H1 (cell line): ENCODE measurements at regions not wholly inside any gene's neighbourhood (a gene's known extent, or its start where the extent isn't known, plus 50 kb on each side); places are given as distances from the start of the nearest gene placed in this dataset.

Experiments used
- CTCF ChIA-PET: fragments of 300-600 bp; sonication (Branson Sonifier 250); formaldehyde crosslinking; loops from one replicate; lab custom pipeline; 2021; ENCODE audit not compliant: partially characterized antibody; lab: Charles Lee
- POLR2A ChIA-PET: fragments of 300-600 bp; sonication (Branson Sonifier 250); formaldehyde crosslinking; loops from one replicate; lab custom pipeline; 2021; ENCODE audit warnings: inconsistent platforms; ENCODE audit not compliant: partially characterized antibody; lab: Charles Lee
- DNase-seq, 2 experiments: peaks; one replicate each; pipeline versions ENCODE4 v3.0.0 to v3.0.0-alpha.2; 2010 to 2022; ENCODE audit warnings: low spot score in 2 of 2, low read depth in 1 of 2, mixed read lengths in 1 of 2
- FAIRE-seq: peaks from 2 replicates; lab custom pipeline; 2011; peaks lifted over from hg19 to GRCh38; lab: Jason Lieb, UNC
- H2AFZ ChIP-seq: 2 replicates; pipeline ENCODE4 v1.8.1; 2012; ENCODE audit warnings: low read length, inconsistent platforms
- H2AK5ac ChIP-seq: 2 replicates; pipeline ENCODE4 v1.6.1; 2013; ENCODE audit warnings: low read depth, low read length
- H2BK120ac ChIP-seq: replicated peaks from 2 replicates; pipeline ENCODE3; 2013; ENCODE audit warnings: low read depth, low read length, inconsistent platforms
- H2BK12ac ChIP-seq: 2 replicates; pipeline ENCODE4 v1.6.1; 2013; ENCODE audit warnings: low read depth, low read length
- H2BK15ac ChIP-seq: 2 replicates; pipeline ENCODE4 v1.6.1; 2013; ENCODE audit warnings: low read length
- H2BK20ac ChIP-seq: 2 replicates; pipeline ENCODE4 v1.6.1; 2013; ENCODE audit warnings: low read length
- H2BK5ac ChIP-seq: 2 replicates; pipeline ENCODE4 v1.6.1; 2013; ENCODE audit warnings: low read depth, low read length
- H3K14ac ChIP-seq: 2 replicates; pipeline ENCODE4 v1.6.1; 2013; ENCODE audit warnings: inconsistent platforms; ENCODE audit not compliant: insufficient read length
- H3K18ac ChIP-seq: 2 replicates; pipeline ENCODE4 v1.6.1; 2013; ENCODE audit warnings: low read length; ENCODE audit errors: extremely low read depth
- H3K23ac ChIP-seq: 2 replicates; pipeline ENCODE4 v1.6.1; 2013; ENCODE audit warnings: inconsistent platforms; ENCODE audit not compliant: insufficient read length
- H3K23me2 ChIP-seq: 2 replicates; pipeline ENCODE4 v1.6.1; 2013; ENCODE audit warnings: low read depth, low read length
- H3K27ac ChIP-seq: 2 replicates; pipeline ENCODE4 v1.6.1; 2011; ENCODE audit warnings: low read depth, low read length, inconsistent platforms
- H3K27me3 ChIP-seq, 4 experiments: replicated peaks in 1 of 4; 1 replicate in 1 of 4; 2 replicates in 3 of 4; pipeline versions ENCODE4 v1.6.1 to v1.8.1; 2011 to 2013; ENCODE audit warnings: low read length in 3 of 4, mild to moderate bottlenecking in 3 of 4, inconsistent platforms in 2 of 4, mixed read lengths in 2 of 4, moderate library complexity in 1 of 4; ENCODE audit not compliant: control insufficient read depth in 3 of 4, insufficient read depth in 3 of 4; ENCODE audit errors: extremely low read depth in 1 of 4
- H3K36me3 ChIP-seq, 4 experiments: 2 replicates each; pipeline versions ENCODE4 v1.6.1 to v1.8.1; 2011 to 2013; ENCODE audit warnings: mild to moderate bottlenecking in 4 of 4, low read length in 3 of 4, moderate library complexity in 2 of 4, control low read depth in 1 of 4, inconsistent platforms in 1 of 4; ENCODE audit not compliant: insufficient read depth in 4 of 4, control insufficient read depth in 2 of 4
- H3K4ac ChIP-seq: replicated peaks from 2 replicates; pipeline ENCODE3; 2013; ENCODE audit warnings: low read length, low read depth, mixed read lengths, inconsistent platforms; ENCODE audit not compliant: insufficient read length
- H3K4me1 ChIP-seq, 4 experiments: replicated peaks in 1 of 4; 1 replicate in 1 of 4; 2 replicates in 3 of 4; pipeline versions ENCODE4 v1.6.1 to v1.8.1; 2011 to 2013; ENCODE audit warnings: low read length in 3 of 4, inconsistent platforms in 2 of 4, mixed read lengths in 1 of 4; ENCODE audit not compliant: insufficient read depth in 4 of 4, control insufficient read depth in 3 of 4
- H3K4me2 ChIP-seq, 2 experiments: 2 replicates each; pipeline versions ENCODE4 v1.6.1 to v1.8.1; 2011 to 2013; ENCODE audit warnings: low read depth in 2 of 2, low read length in 2 of 2, control low read depth in 1 of 2, inconsistent platforms in 1 of 2, mild to moderate bottlenecking in 1 of 2; ENCODE audit not compliant: insufficient read depth in 1 of 2
- H3K4me3 ChIP-seq, 4 experiments: fragments of 200-600, 300-600 bp in 1 of 4; sonication (generic), shearing (Covaris generic), sonication (Bioruptor Twin) in 1 of 4; 2 replicates each; pipeline versions ENCODE4 v1.5.1 to v1.8.1; 2011 to 2016; ENCODE audit warnings: low read length in 4 of 4, low read depth in 3 of 4, control low read depth in 2 of 4, inconsistent platforms in 2 of 4, mild to moderate bottlenecking in 2 of 4, mixed read lengths in 1 of 4, moderate library complexity in 1 of 4; ENCODE audit not compliant: insufficient read depth in 2 of 4; ENCODE audit errors: extremely low read depth in 1 of 4
- H3K56ac ChIP-seq: replicated peaks from 2 replicates; pipeline ENCODE3; 2013; ENCODE audit warnings: low read depth, mild to moderate bottlenecking, mixed read lengths, low read length, inconsistent platforms; ENCODE audit not compliant: insufficient read length
- H3K79me1 ChIP-seq: 2 replicates; pipeline ENCODE4 v1.6.1; 2013; ENCODE audit warnings: low read depth, low read length, control low read depth
- H3K79me2 ChIP-seq, 2 experiments: 2 replicates each; pipeline versions ENCODE4 v1.6.1 to v1.8.1; 2012 to 2013; ENCODE audit warnings: low read length in 2 of 2, mild to moderate bottlenecking in 2 of 2, inconsistent platforms in 1 of 2; ENCODE audit not compliant: insufficient read depth in 2 of 2, control insufficient read depth in 1 of 2
- H3K9ac ChIP-seq, 4 experiments: replicated peaks in 1 of 4; 1 replicate in 1 of 4; 2 replicates in 3 of 4; pipeline versions ENCODE4 v1.6.1 to v1.8.1; 2011 to 2013; ENCODE audit warnings: low read depth in 3 of 4, low read length in 3 of 4, control low read depth in 2 of 4, mild to moderate bottlenecking in 2 of 4, moderate library complexity in 2 of 4, inconsistent platforms in 1 of 4; ENCODE audit errors: extremely low read depth in 1 of 4
- H3K9me3 ChIP-seq, 2 experiments: 2 replicates each; pipeline versions ENCODE4 v1.6.1 to v1.8.1; 2012 to 2013; ENCODE audit warnings: mild to moderate bottlenecking in 2 of 2, moderate library complexity in 2 of 2, control low read depth in 1 of 2, inconsistent platforms in 1 of 2, low read depth in 1 of 2, low read length in 1 of 2, mixed read lengths in 1 of 2; ENCODE audit not compliant: insufficient read depth in 2 of 2
- H4K20me1 ChIP-seq, 2 experiments: replicated peaks in 1 of 2; 2 replicates each; pipeline versions ENCODE3 to v1.8.1; 2011 to 2013; ENCODE audit warnings: inconsistent platforms in 2 of 2, low read length in 2 of 2, mild to moderate bottlenecking in 1 of 2; ENCODE audit not compliant: insufficient read depth in 2 of 2, control insufficient read depth in 1 of 2
- H4K5ac ChIP-seq: 2 replicates; pipeline ENCODE4 v1.6.1; 2013; ENCODE audit warnings: low read length, low read depth, mixed read lengths, inconsistent platforms; ENCODE audit not compliant: insufficient read length
- H4K8ac ChIP-seq: 2 replicates; pipeline ENCODE4 v1.8.0; 2013; ENCODE audit warnings: mild to moderate bottlenecking, moderate library complexity, low read length, inconsistent platforms; ENCODE audit not compliant: insufficient read depth; ENCODE audit errors: extremely low read depth
- H4K91ac ChIP-seq: replicated peaks from 2 replicates; pipeline ENCODE3; 2013; ENCODE audit warnings: low read length, mixed read lengths, inconsistent platforms; ENCODE audit not compliant: insufficient read length
- BRCA1 ChIP-seq: IDR thresholded peaks from 2 replicates; pipeline ENCODE4 v1.6.1; 2012; ENCODE audit warnings: low read depth, low read length, improper control_type of control experiment
- CHD1 ChIP-seq: IDR thresholded peaks from 2 replicates; pipeline ENCODE4 v1.6.1; 2012; ENCODE audit warnings: low read depth, low read length, improper control_type of control experiment
- SP2 ChIP-seq: IDR thresholded peaks from 2 replicates; pipeline ENCODE4 v1.6.1; 2012; ENCODE audit warnings: mild to moderate bottlenecking, low read length, inconsistent platforms
- SP4 ChIP-seq: IDR thresholded peaks from 2 replicates; pipeline ENCODE4 v1.6.1; 2012; ENCODE audit warnings: low read length, inconsistent platforms
- TEAD4 ChIP-seq: IDR thresholded peaks from 2 replicates; pipeline ENCODE4 v1.6.1; 2012; ENCODE audit warnings: low read depth, low read length, inconsistent platforms, mixed read lengths
- WGBS, 2 experiments: shearing (Covaris generic) in 1 of 2; methylation state at CpG; one replicate each; pipeline versions ENCODE4 v1.1.6 to v1.1.7; 2013 to 2015; ENCODE audit warnings: low lambda C conversion rate in 2 of 2, mixed read lengths in 2 of 2, inconsistent platforms in 1 of 2, low coverage in 1 of 2, missing lambda C conversion rate in 1 of 2; ENCODE audit not compliant: insufficient replicate concordance in 2 of 2, insufficient coverage in 1 of 2, insufficient read length in 1 of 2; ENCODE audit errors: extremely low coverage in 1 of 2, missing lambda C conversion rate in 1 of 2; 5-methylcytosine and 5-hydroxymethylcytosine counted together
- TF ChIP-seq, protein P1 (sequence below): IDR thresholded peaks from 2 replicates; pipeline ENCODE4 v1.6.1; 2012; ENCODE audit warnings: low read length, inconsistent platforms
- TF ChIP-seq, protein P2 (sequence below), 3 experiments: IDR thresholded peaks; 1 replicate in 2 of 3; 2 replicates in 1 of 3; pipeline versions ENCODE4 v1.5.1 to v1.6.1; 2011; ENCODE audit warnings: low read length in 3 of 3, mild to moderate bottlenecking in 3 of 3, inconsistent platforms in 2 of 3, low read depth in 1 of 3, moderate library complexity in 1 of 3; ENCODE audit not compliant: insufficient read depth in 1 of 3; ENCODE audit errors: control extremely low read depth in 1 of 3

DNA sequence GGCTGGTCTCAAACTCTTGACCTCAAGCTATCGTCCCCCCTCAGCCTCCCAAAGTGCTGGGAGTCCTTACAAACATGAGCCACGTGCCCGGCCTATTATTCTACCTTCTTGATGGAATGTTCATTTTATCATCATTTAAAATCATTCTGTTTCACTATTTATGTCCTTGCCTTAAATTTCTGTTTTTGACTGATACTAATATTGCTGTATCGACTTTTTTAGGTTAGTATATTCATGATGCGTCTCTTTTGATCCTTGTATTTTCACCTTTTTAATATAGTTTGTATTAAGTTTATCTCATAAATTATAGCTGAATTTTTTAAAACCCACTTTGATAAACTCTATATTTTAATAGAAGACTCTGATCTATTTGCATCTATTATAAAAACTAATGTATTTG is 98.4 kb upstream of the STXBP5 start:
- no peak overlapping the region for H2BK120ac ChIP-seq
- no peaks in the 10 kb centered on the region for H3K9me3 ChIP-seq
- H4K5ac ChIP-seq, result no peak overlapping the region
- H2BK15ac ChIP-seq, result no peak overlapping the region
- H3K4me2 ChIP-seq, result no peak overlapping the region
- no peak overlapping the region for H4K8ac ChIP-seq
- H3K4me1 ChIP-seq, result no peaks in the 10 kb centered on the region
- TF ChIP-seq, protein P1, sequence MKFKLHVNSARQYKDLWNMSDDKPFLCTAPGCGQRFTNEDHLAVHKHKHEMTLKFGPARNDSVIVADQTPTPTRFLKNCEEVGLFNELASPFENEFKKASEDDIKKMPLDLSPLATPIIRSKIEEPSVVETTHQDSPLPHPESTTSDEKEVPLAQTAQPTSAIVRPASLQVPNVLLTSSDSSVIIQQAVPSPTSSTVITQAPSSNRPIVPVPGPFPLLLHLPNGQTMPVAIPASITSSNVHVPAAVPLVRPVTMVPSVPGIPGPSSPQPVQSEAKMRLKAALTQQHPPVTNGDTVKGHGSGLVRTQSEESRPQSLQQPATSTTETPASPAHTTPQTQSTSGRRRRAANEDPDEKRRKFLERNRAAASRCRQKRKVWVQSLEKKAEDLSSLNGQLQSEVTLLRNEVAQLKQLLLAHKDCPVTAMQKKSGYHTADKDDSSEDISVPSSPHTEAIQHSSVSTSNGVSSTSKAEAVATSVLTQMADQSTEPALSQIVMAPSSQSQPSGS, result no peak
- TF ChIP-seq, protein P2, sequence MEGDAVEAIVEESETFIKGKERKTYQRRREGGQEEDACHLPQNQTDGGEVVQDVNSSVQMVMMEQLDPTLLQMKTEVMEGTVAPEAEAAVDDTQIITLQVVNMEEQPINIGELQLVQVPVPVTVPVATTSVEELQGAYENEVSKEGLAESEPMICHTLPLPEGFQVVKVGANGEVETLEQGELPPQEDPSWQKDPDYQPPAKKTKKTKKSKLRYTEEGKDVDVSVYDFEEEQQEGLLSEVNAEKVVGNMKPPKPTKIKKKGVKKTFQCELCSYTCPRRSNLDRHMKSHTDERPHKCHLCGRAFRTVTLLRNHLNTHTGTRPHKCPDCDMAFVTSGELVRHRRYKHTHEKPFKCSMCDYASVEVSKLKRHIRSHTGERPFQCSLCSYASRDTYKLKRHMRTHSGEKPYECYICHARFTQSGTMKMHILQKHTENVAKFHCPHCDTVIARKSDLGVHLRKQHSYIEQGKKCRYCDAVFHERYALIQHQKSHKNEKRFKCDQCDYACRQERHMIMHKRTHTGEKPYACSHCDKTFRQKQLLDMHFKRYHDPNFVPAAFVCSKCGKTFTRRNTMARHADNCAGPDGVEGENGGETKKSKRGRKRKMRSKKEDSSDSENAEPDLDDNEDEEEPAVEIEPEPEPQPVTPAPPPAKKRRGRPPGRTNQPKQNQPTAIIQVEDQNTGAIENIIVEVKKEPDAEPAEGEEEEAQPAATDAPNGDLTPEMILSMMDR (IDR thresholded peaks at IDR 0.05; ENCODE audit: control extremely low read depth in 1 of 3, insufficient read depth in 1 of 3, low read depth in 1 of 3, low read length in 3 of 3), result no peak
- TF ChIP-seq SP4, result no peak
- no peak for TF ChIP-seq TEAD4
- TF ChIP-seq SP2, result no peak
- no peak for TF ChIP-seq CHD1
- no peak for TF ChIP-seq BRCA1
- TF ChIP-seq, all 59 proteins: peak for 0
- no peak overlapping the region for H2AFZ ChIP-seq
- H3K4ac ChIP-seq, result no peak overlapping the region
- no peak overlapping the region for H2BK20ac ChIP-seq
- no peak overlapping the region for H3K56ac ChIP-seq
- H3K36me3 ChIP-seq, result no peaks in the 10 kb centered on the region
- no peak for DNase-seq
- H3K18ac ChIP-seq, result no peak overlapping the region
- no peak overlapping the region for H3K14ac ChIP-seq
- H3K27ac ChIP-seq, result no peak overlapping the region
- no peak overlapping the region for H2BK12ac ChIP-seq
- 94% methylated on average over 5 of the region's 5 CpGs; no CpG with 5 or more reads in 1 of the 2 experiments for WGBS, 2 experiments
- H3K23ac ChIP-seq, result no peak overlapping the region
- no peaks in the 10 kb centered on the region for H3K79me1 ChIP-seq
- H4K20me1 ChIP-seq, result no peaks in the 10 kb centered on the region
- no peak overlapping the region for H3K9ac ChIP-seq
- no peak overlapping the region for H4K91ac ChIP-seq
- H3K4me3 ChIP-seq, result no peak overlapping the region
- POLR2A ChIA-PET, result no interaction called here
- H2AK5ac ChIP-seq, result no peak overlapping the region
- H3K79me2 ChIP-seq, result no peaks in the 10 kb centered on the region
- no peaks in the 10 kb centered on the region for H3K27me3 ChIP-seq
- no peak for FAIRE-seq
- H3K23me2 ChIP-seq, result no peaks in the 10 kb centered on the region
- no peak overlapping the region for H2BK5ac ChIP-seq
- CTCF ChIA-PET, result no interaction called here
